Astrocyte (in vitro differentiated cells and primary cell): ENCODE measurements at regions not wholly inside any gene's neighbourhood (a gene's known extent, or its start where the extent isn't known, plus 50 kb on each side); places are given as distances from the start of the nearest gene placed in this dataset.
A peak's percentile ranks its signal among the peaks of the same experiment; 100 is the strongest.

Experiments
- DNase-seq: peaks from one replicate; pipeline ENCODE4 v3.0.0-alpha.2; 2010; ENCODE audit warnings: low read depth
- FAIRE-seq: peaks from 2 replicates; lab custom pipeline; 2011; peaks lifted over from hg19 to GRCh38; lab: Jason Lieb, UNC
- H2AFZ ChIP-seq: 2 replicates; pipeline ENCODE4 v1.6.0; 2012; ENCODE audit warnings: low read depth, low read length, inconsistent platforms
- H3K27ac ChIP-seq: 2 replicates; pipeline ENCODE4 v1.5.1; 2011; ENCODE audit warnings: low read depth, low read length, inconsistent platforms
- H3K27me3 ChIP-seq: 2 replicates; pipeline ENCODE4 v1.6.0; 2011; ENCODE audit warnings: low read length, inconsistent platforms; ENCODE audit not compliant: insufficient read depth
- H3K36me3 ChIP-seq: 2 replicates; pipeline ENCODE4 v1.5.1; 2011; ENCODE audit warnings: low read length, inconsistent platforms; ENCODE audit not compliant: insufficient read depth
- H3K4me1 ChIP-seq: 2 replicates; pipeline ENCODE4 v1.5.1; 2011; ENCODE audit warnings: low read length, inconsistent platforms; ENCODE audit not compliant: insufficient read depth
- H3K4me2 ChIP-seq: 2 replicates; pipeline ENCODE4 v1.6.0; 2012; ENCODE audit warnings: low read length, inconsistent platforms
- H3K4me3 ChIP-seq: 2 replicates; pipeline ENCODE4 v1.5.1; 2011; ENCODE audit warnings: low read depth, mild to moderate bottlenecking, low read length, inconsistent platforms; ENCODE audit not compliant: insufficient read depth
- H3K79me2 ChIP-seq: 2 replicates; pipeline ENCODE4 v1.6.0; 2012; ENCODE audit warnings: mild to moderate bottlenecking, low read length, inconsistent platforms; ENCODE audit not compliant: insufficient read depth
- H3K9ac ChIP-seq: 2 replicates; pipeline ENCODE4 v1.6.0; 2012; ENCODE audit warnings: mild to moderate bottlenecking, low read length, inconsistent platforms
- H3K9me3 ChIP-seq: 2 replicates; pipeline ENCODE4 v1.5.1; 2012; ENCODE audit warnings: low read depth, mild to moderate bottlenecking, low read length, inconsistent platforms; ENCODE audit not compliant: insufficient read depth
- H4K20me1 ChIP-seq: 2 replicates; pipeline ENCODE4 v1.6.0; 2012; ENCODE audit warnings: low read length, inconsistent platforms; ENCODE audit not compliant: insufficient read depth
- H3K27ac Mint-ChIP-seq: one replicate; pipeline ENCODE4 v1.8.0; 2021; ENCODE audit warnings: mild to moderate bottlenecking, mixed read lengths; ENCODE audit not compliant: unreplicated experiment
- H3K27me3 Mint-ChIP-seq: one replicate; pipeline ENCODE4 v1.8.0; 2021; ENCODE audit warnings: low read depth, mixed read lengths; ENCODE audit not compliant: unreplicated experiment
- H3K36me3 Mint-ChIP-seq: one replicate; pipeline ENCODE4 v1.8.0; 2021; ENCODE audit warnings: low read depth, mixed read lengths; ENCODE audit not compliant: unreplicated experiment
- H3K4me1 Mint-ChIP-seq: one replicate; pipeline ENCODE4 v1.8.0; 2021; ENCODE audit warnings: low read depth, mixed read lengths; ENCODE audit not compliant: unreplicated experiment
- H3K4me3 Mint-ChIP-seq: one replicate; pipeline ENCODE4 v1.8.0; 2021; ENCODE audit warnings: mild to moderate bottlenecking, moderate library complexity, mixed read lengths; ENCODE audit not compliant: unreplicated experiment
- H3K9me3 Mint-ChIP-seq: one replicate; pipeline ENCODE4 v1.8.0; 2021; ENCODE audit warnings: mild to moderate bottlenecking, mixed read lengths; ENCODE audit not compliant: unreplicated experiment
- EZH2 ChIP-seq: IDR thresholded peaks from 2 replicates; pipeline ENCODE4 v1.6.1; 2012; ENCODE audit warnings: mild to moderate bottlenecking, low read length, inconsistent platforms; ENCODE audit not compliant: insufficient read depth
- TF ChIP-seq, protein P1 (sequence below): IDR thresholded peaks from 2 replicates; pipeline ENCODE4 v1.5.1; 2011; ENCODE audit warnings: low read depth, mild to moderate bottlenecking, inconsistent platforms, low read length, moderate library complexity; ENCODE audit not compliant: insufficient read depth

DNA sequence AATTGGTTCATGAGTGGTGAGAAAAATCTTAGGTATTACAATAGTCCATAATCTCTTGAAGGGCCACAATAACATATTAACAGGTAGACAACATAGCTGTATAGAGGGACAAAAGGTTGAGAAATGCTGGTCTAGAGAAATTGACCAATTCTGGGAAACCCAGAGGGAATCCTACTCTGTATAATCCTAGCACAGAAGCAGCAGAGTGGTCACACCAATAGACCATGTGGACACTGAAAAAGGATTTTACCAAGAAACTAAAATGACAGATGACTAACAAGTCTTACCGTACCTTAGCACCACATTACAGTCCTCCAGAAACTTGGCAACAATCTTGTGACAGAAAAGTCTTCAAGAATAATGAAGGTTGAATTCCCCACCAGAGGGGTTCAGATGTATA, 169.1 kb upstream of the PCDH18 start:
- TF ChIP-seq EZH2 = no peak
- TF ChIP-seq, protein P1, sequence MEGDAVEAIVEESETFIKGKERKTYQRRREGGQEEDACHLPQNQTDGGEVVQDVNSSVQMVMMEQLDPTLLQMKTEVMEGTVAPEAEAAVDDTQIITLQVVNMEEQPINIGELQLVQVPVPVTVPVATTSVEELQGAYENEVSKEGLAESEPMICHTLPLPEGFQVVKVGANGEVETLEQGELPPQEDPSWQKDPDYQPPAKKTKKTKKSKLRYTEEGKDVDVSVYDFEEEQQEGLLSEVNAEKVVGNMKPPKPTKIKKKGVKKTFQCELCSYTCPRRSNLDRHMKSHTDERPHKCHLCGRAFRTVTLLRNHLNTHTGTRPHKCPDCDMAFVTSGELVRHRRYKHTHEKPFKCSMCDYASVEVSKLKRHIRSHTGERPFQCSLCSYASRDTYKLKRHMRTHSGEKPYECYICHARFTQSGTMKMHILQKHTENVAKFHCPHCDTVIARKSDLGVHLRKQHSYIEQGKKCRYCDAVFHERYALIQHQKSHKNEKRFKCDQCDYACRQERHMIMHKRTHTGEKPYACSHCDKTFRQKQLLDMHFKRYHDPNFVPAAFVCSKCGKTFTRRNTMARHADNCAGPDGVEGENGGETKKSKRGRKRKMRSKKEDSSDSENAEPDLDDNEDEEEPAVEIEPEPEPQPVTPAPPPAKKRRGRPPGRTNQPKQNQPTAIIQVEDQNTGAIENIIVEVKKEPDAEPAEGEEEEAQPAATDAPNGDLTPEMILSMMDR = no peak
- peaks cover 6% of the 10 kb centered on the region for H3K9me3 Mint-ChIP-seq

DNA sequence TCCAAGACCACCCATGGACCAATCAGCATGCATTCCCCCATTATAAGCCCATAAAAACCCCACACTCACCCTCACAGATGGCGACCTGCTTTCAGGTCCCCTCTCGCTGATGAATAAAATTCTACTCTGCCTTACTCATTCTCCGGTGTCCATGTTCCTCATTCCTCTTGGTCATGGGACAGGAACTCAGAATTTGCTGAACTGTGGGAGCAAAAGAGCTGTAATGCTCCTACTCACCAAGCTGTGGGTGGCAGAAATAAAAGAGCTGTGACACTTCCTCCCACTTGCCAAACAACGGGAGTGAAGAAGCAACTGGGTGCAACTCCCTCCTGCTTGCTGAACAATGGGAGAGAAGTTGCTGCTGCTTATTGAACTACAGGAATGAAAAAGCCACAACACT, 168.5 kb upstream of the PCDH18 start:
- H3K27me3 Mint-ChIP-seq = no peaks in the 10 kb centered on the region
- Histone ChIP-seq H2AFZ (no peak overlapping the region), H3K4me1 (no peaks in the 10 kb centered on the region), H3K27me3 (no peaks in the 10 kb centered on the region), H3K9ac (no peak overlapping the region), H3K79me2 (no peaks in the 10 kb centered on the region), H3K36me3 (no peaks in the 10 kb centered on the region), H3K9me3 (peaks cover 4% of the 10 kb centered on the region), H3K27ac (no peak overlapping the region), H3K4me3 (no peak overlapping the region), H4K20me1 (no peaks in the 10 kb centered on the region), H3K4me2 (no peak overlapping the region)
- peaks cover 7% of the 10 kb centered on the region for H3K4me1 Mint-ChIP-seq
- FAIRE-seq (no peak), DNase-seq (no peak)
- peak overlapping the region; percentile 83 for H3K27ac Mint-ChIP-seq
- H3K4me3 Mint-ChIP-seq = no peak overlapping the region
- H3K36me3 Mint-ChIP-seq = no peaks in the 10 kb centered on the region
- TF ChIP-seq EZH2 = no peak
- TF ChIP-seq, protein P1 = no peak
- H3K9me3 Mint-ChIP-seq = peaks cover 6% of the 10 kb centered on the region

More for the DNA sequence above, 169.1 kb upstream of the PCDH18 start:
- H3K4me2 ChIP-seq = no peak overlapping the region
- no peaks in the 10 kb centered on the region for H3K4me1 ChIP-seq
- H3K36me3 Mint-ChIP-seq = no peaks in the 10 kb centered on the region
- H3K9ac ChIP-seq = no peak overlapping the region
- peaks cover 9% of the 10 kb centered on the region for H3K4me1 Mint-ChIP-seq
- H3K4me3 Mint-ChIP-seq = no peak overlapping the region
- H3K27ac ChIP-seq = no peak overlapping the region
- no peak overlapping the region for H3K27ac Mint-ChIP-seq
- no peaks in the 10 kb centered on the region for H3K36me3 ChIP-seq
- no peak for FAIRE-seq
- H3K79me2 ChIP-seq = no peaks in the 10 kb centered on the region
- no peaks in the 10 kb centered on the region for H3K27me3 Mint-ChIP-seq
- H3K9me3 ChIP-seq = peaks cover 4% of the 10 kb centered on the region
- H4K20me1 ChIP-seq = no peaks in the 10 kb centered on the region
- no peak for DNase-seq
- H3K4me3 ChIP-seq = no peak overlapping the region
- H2AFZ ChIP-seq = no peak overlapping the region
- H3K27me3 ChIP-seq = no peaks in the 10 kb centered on the region

DNA sequence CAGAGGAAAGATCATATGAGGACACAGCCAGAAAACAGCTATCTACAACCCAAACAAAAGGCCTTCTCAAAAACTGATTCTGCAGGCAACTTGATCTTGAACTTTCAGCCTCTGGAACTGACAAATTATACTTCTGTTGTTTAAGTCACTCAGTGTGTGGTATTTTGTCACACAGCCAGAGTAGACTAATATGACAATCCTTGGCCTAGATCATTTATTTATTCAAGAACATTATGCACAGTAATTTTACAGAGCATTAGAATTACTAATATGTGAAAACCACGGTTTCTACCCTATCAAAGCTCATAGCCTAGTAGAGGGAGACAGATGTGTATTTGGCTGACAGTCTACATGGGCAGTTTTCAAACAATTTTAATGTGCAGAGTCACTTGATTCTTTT, 167.8 kb upstream of the PCDH18 start:
- TF ChIP-seq, protein P1 = no peak
- TF ChIP-seq EZH2 = no peak
- no peaks in the 10 kb centered on the region for H3K27me3 ChIP-seq
- H3K4me1 ChIP-seq = no peaks in the 10 kb centered on the region
- no peak overlapping the region for H2AFZ ChIP-seq
- H3K36me3 Mint-ChIP-seq = no peaks in the 10 kb centered on the region
- no peak overlapping the region for H3K9ac ChIP-seq
- no peak overlapping the region for H3K27ac ChIP-seq
- FAIRE-seq (peak; percentile 9), DNase-seq (peak; percentile 45)
- H3K27me3 Mint-ChIP-seq = no peaks in the 10 kb centered on the region
- no peaks in the 10 kb centered on the region for H3K79me2 ChIP-seq
- H3K4me3 Mint-ChIP-seq = no peak overlapping the region
- H4K20me1 ChIP-seq = no peaks in the 10 kb centered on the region
- H3K4me3 ChIP-seq = no peak overlapping the region
- peaks cover 1% of the 10 kb centered on the region for H3K4me1 Mint-ChIP-seq
- peaks cover 6% of the 10 kb centered on the region for H3K9me3 Mint-ChIP-seq
- H3K9me3 ChIP-seq = peaks cover 4% of the 10 kb centered on the region
- no peaks in the 10 kb centered on the region for H3K36me3 ChIP-seq
- H3K27ac Mint-ChIP-seq = no peak overlapping the region
- no peak overlapping the region for H3K4me2 ChIP-seq
